Activated CD4-positive, alpha-beta T cell treated with anti-CD3 and anti-CD28 coated beads, Interleukin-10, Interleukin-2, amounts not matched to agents 100 ng/mL and 50 ng/mL, durations not matched to agents 16 hours and 8 hours (primary cell): ENCODE measurements at regions not wholly inside any gene's neighbourhood (a gene's known extent, or its start where the extent isn't known, plus 50 kb on each side); places are given as distances from the start of the nearest gene placed in this dataset.

Experiments used
- DNase-seq: peaks from one replicate; pipeline ENCODE4 v3.0.0-alpha.2; 2020

- DNase-seq: no peak
Measured at GRCh38 chr2:41903474-41904135, 144.2 kb upstream of the PKDCC start.

DNA sequence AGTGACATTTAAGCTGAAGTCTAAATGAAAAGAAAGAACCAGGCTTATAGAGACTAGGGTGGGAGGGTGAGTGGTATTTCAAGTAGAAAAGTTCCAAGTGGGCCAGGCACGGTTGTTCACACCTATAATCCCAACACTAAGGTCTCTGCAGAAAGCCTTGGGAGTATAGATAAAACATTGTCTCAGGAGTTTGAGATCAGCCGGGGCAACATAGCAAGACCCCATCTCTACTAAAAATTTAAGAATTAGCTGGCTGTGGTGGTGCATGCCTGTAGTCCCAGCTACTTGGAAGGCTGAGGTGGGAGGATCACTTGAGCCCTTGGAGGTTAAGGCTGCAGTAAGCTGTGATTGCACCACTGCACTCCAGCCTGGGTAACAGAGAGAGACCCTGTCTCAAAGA is 143.4 kb upstream of the PKDCC start:
- no peak for DNase-seq

- DNase-seq: no peak
Measured at GRCh38 chr2:41905597-41906337, 142.1 kb upstream of the PKDCC start.

GRCh38 chr2:41906338-41906725 is 141.5 kb upstream of the PKDCC start:
- DNase-seq: no peak

DNA sequence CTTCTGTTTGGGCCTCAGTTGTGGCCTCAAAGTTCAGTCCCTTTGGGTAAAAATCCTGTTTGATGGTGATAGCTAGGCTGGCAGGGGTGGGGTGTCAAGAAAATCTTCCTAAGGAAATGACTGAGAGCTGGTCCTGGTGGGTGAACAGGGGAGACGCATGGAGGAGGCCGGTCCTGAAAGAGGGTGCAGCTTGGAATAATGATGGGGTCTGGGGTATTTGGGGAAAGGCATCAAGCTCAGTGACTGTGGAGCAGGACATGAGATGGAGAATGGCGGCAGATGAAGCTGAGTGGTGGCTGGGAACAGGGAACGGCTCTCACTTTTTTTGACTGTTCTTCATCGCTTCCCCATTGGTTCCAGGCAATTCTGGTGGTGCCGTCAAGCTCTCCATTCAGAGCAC is 140.7 kb upstream of the PKDCC start:
- no peak for DNase-seq

GRCh38 chr2:41907771-41908207 is 140.0 kb upstream of the PKDCC start:
- DNase-seq: no peak

- no peak for DNase-seq
Measured at GRCh38 chr2:41908349-41908748, 139.5 kb upstream of the PKDCC start.

- no peak for DNase-seq
Measured at GRCh38 chr2:41909584-41909983, 138.2 kb upstream of the PKDCC start.

- no peak for DNase-seq
Measured at GRCh38 chr2:41910126-41910525, 137.7 kb upstream of the PKDCC start.

GRCh38 chr2:41911033-41911432 is 136.8 kb upstream of the PKDCC start:
- DNase-seq: no peak

- no peak for DNase-seq
Measured at GRCh38 chr2:41912337-41912736, 135.5 kb upstream of the PKDCC start.

DNA sequence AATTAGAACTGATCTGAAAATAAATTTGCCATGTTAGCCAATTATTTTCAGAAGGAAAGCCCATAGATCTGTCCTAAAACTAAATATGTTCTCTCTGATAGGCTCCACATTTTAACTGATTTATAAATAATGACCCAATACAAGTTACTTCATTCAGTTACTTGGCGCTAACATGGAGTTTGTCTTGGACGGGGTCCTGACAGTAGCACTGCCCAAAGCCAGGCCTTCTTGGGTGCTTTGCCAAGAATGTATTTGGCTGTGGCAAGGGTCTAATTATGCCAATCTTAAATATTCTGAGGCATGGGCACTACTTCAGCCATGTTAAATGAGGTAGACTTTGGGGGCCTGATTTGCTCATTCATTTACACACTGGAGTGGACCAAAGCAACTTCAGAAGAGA is 135.0 kb upstream of the PKDCC start:
- DNase-seq: no peak

GRCh38 chr2:41913311-41913710 is 134.5 kb upstream of the PKDCC start:
- DNase-seq: no peak

GRCh38 chr2:41913921-41914609 is 133.8 kb upstream of the PKDCC start:
- no peak for DNase-seq

GRCh38 chr2:41914936-41915335 is 132.9 kb upstream of the PKDCC start:
- no peak for DNase-seq

- DNase-seq: no peak
Measured at GRCh38 chr2:41916177-41916576, 131.6 kb upstream of the PKDCC start.

DNA sequence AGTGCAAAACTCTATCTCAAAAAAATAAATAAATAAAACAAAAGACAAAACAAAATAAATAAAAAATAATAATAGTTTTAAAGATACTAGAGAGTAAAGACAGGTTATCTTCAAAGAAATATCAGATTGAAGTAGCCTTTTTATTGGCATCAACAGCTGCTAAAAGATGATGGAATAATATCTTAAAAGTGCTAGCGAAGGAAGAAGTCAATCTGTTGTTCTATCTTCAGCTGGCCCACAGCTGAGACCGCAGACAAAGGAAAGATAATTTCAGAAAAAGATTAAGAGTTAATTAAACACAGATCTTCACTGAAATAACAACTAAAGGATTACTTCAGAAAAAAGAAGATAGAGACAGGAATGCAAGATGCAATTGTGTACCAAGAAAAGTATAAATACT is 130.2 kb upstream of the PKDCC start:
- no peak for DNase-seq

GRCh38 chr2:41919135-41919534 is 128.7 kb upstream of the PKDCC start:
- DNase-seq: no peak

- no peak for DNase-seq
Measured at GRCh38 chr2:41920181-41920580, 127.6 kb upstream of the PKDCC start.

- no peak for DNase-seq
Measured at GRCh38 chr2:41920812-41921211, 127.0 kb upstream of the PKDCC start.

DNA sequence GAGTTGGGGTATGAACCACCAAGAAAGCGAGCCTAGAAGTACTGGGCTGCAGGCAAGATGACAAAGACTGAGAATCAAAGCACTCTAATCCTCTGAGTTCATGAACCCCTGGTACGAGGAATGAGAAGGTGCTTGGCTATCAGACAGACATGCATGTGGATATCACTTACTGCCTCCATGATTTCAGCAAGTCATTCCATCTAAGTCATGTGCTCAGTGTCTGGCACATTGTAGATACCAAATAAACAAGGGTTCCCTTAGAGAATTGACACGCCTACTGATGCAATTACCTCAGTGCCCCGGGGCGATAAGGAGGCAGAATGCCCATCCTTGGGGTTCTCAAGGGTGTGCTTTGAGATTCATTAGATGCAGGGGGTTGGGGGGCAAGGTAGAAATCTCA is 125.6 kb upstream of the PKDCC start:
- DNase-seq: no peak

DNA sequence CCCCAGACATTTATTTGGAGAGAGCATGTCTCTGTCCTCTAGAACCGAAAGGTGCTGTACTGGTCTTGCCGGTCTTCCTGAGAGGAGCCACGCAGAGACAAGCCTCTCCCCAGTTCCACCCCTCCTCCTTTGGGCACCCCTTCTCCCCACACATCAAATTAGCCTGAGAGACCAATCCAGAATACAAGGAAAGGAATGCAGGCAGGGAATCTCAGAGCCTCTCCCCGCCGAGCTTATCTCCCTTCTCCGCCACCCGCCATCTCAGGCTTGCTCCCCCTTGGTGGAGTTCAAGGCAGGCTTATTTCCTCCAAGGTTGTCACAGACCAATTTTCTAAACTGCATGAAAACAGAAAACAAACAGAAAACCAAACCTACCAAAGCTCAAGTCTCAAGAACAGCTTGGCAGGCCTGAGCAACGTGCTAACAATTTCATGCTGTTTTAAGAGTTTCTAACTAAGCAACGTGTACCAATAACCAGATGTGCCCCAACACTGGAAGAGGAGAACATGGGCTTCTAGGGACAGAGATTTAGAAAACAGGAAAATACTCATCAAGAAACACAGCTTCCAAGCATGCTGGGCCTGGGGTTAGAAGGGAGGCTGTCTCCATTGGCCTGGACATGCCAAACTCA is 124.5 kb upstream of the PKDCC start:
- DNase-seq: no peak

DNA sequence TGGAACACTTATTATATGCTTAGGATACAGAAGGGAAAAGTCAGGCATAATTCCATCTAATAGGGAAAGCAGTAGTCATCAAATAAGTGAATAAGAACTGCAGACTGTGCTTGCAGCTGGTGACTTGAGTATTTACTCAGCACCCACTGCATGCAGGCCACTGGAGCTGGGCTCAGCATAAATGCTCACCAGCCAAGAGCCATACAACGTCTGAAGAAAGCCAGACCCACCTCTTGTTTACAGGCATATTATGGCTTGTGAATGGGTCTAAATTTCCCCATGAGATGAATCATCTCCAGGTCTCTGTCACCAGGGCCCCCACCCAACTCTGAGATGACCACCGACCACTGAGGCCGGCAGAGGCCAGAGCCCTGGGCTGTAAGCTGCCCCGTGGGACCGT is 123.8 kb upstream of the PKDCC start:
- no peak for DNase-seq
